ENCODE measurements at regions not wholly inside any gene's neighbourhood (a gene's known extent, or its start where the extent isn't known, plus 50 kb on each side); places are given as distances from the start of the nearest gene placed in this dataset.
"Not testable (repeated sequence)": the region's sequence is repeated elsewhere in the genome, so short reads cannot be mapped to it uniquely, and the experiment has no call there.

- DNase-seq: no peak
Measured at GRCh38 chr3:137641879-137642704, 122.0 kb upstream of the SOX14 start.

GRCh38 chr3:137642831-137643230 lies 121.3 kb upstream of the SOX14 start:
- no peak for DNase-seq

DNA sequence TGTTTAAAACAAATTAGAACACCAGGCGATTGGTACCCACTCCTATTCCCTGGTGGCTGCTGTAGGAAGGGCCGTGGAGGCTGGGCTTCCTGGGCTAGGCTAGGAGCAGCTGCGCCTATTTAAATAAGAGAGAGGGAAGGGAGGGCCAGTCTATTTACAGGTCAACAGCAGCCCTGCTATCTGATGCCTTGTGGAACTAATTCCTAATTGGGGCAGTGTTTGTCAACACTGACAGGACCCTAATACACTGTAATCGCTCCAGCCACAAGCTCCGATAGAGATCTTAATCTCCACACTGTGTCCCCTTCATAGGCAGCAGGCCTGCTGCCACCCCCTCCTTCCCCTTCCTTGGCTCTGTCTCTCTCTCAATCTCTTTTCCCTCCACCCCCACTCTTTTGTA lies 116.9 kb upstream of the SOX14 start:
- DNase-seq: no peak

GRCh38 chr3:137669519-137670060 lies 94.5 kb upstream of the SOX14 start:
- DNase-seq: no peak

DNA sequence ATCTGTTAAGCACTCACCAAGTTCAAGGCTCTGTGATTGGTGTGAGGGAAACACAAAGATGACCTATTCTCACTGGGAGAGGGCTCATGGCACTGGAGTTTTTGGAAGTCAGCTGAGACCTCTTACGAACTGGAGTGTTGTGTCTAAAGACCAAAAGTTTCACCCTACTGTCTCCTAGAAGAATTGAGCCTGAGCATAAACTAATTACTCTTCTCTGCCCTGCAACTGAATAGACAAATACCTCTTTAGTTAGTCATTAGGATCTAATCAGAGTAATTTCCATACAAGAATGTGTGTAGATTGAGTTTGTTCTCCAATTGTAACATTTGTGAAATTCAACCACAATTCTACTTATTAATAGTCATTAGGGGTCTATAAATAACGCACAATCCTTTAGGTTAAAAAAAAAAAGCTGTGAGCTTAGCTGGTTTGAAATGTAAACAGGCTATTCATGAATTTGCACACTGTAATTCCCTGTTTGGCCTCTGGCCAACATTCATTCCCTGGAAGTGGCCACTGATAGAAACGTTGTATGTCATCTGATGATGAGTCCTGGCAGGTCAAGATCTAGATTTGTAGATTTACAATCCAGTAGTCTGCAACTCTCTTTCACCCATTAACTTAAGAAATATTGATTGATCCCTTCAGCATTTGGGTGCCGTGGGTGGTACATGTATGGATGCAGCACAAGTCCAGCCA lies 76.8 kb upstream of the SOX14 start:
- no peak for DNase-seq

- no peak for DNase-seq
Measured at GRCh38 chr3:137692803-137693431, 71.2 kb upstream of the SOX14 start.

DNA sequence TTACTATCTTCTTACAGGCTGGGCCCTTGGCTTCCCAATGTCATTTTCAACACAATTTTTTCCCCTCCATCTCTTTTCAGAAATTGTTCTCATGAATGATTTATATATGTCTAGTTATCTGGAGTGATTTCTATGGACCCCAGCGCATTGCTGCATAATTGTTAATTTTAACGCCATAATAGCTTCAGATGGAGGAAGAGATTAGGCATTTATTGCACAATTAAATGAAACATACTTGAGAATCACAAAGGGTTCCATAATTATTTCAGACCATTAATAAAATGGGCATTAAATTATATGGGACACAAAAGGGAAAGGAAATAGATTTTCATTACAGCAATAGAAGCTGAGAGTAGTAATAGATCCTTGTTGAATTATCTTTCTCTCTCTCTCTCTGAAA lies 70.3 kb upstream of the SOX14 start:
- DNase-seq: no peak

- DNase-seq: no peak
Measured at GRCh38 chr3:137694836-137695235, 69.3 kb upstream of the SOX14 start.

DNA sequence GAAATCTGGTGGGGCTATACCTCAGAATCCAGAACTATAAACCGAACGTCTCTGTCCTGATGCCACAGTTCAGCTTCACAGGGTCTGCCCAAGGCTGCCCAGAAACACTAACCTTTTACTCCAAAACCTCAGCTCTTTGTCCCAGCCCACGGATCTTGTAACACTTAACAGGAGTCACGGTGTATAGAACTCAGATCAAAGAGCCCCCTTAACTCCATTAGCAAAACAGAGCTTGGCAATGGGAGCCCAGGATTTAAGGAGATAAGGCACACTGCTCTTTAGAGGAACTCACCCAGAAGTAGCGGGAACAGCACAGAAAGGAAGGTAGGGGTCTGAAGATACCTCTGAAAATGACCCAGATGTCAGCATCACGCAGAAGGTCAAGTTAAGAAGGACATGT lies 68.8 kb upstream of the SOX14 start:
- no peak for DNase-seq

- no peak for DNase-seq
Measured at GRCh38 chr3:137709011-137709601, 55.0 kb upstream of the SOX14 start.

- DNase-seq: not testable (repeated sequence)
Measured at GRCh38 chr3:137713965-137714364, 50.1 kb upstream of the SOX14 start.

Measured in CD4-positive, alpha-beta T cell treated with Interleukin-4 for 4 hours (primary cell).